ENCODE measurements at regions not wholly inside any gene's neighbourhood (a gene's known extent, or its start where the extent isn't known, plus 50 kb on each side); places are given as distances from the start of the nearest gene placed in this dataset.
"Not testable (repeated sequence)": the region's sequence is repeated elsewhere in the genome, so short reads cannot be mapped to it uniquely, and the experiment has no call there.

GRCh38 chr2:91519359-91519758 is 2827.9 kb downstream of the RPIA start:
- not testable (repeated sequence) for H3K27ac ChIP-seq (ENCODE audit: low read depth); H3K9me2 ChIP-seq (ENCODE audit: insufficient read depth); H3K79me2 ChIP-seq (replicated peaks; ENCODE audit: insufficient read depth); H3K4me2 ChIP-seq; H3K4me3 Mint-ChIP-seq; H3K4me3 ChIP-seq; H3K36me3 Mint-ChIP-seq (ENCODE audit: low read depth); H3F3A ChIP-seq (replicated peaks; ENCODE audit: low read depth); H3K27ac Mint-ChIP-seq; H3K36me3 ChIP-seq (ENCODE audit: insufficient read depth); DNase-seq (ENCODE audit: low spot score); H3K27me3 ChIP-seq (ENCODE audit: insufficient read depth); H3K4me1 ChIP-seq (ENCODE audit: insufficient read depth); H4K20me1 ChIP-seq (replicated peaks; ENCODE audit: insufficient read depth); H3K4me1 Mint-ChIP-seq; ATAC-seq; H3K27me3 Mint-ChIP-seq (ENCODE audit: insufficient read depth, low read depth, poor library complexity); H2AFZ ChIP-seq; H3K9me3 Mint-ChIP-seq

- H3K9me2 ChIP-seq (ENCODE audit: insufficient read depth); H3K27ac ChIP-seq (ENCODE audit: low read depth); H2AFZ ChIP-seq; H3K36me3 ChIP-seq (ENCODE audit: insufficient read depth); H3K4me1 ChIP-seq (ENCODE audit: insufficient read depth); H3K4me3 ChIP-seq; H3F3A ChIP-seq (replicated peaks; ENCODE audit: low read depth); H3K4me2 ChIP-seq; H3K4me1 Mint-ChIP-seq; H3K36me3 Mint-ChIP-seq (ENCODE audit: low read depth); H3K27me3 Mint-ChIP-seq (ENCODE audit: insufficient read depth, low read depth, poor library complexity); H3K79me2 ChIP-seq (replicated peaks; ENCODE audit: insufficient read depth); H3K9me3 Mint-ChIP-seq; H4K20me1 ChIP-seq (replicated peaks; ENCODE audit: insufficient read depth); ATAC-seq; H3K27me3 ChIP-seq (ENCODE audit: insufficient read depth); H3K27ac Mint-ChIP-seq; H3K4me3 Mint-ChIP-seq; DNase-seq (ENCODE audit: low spot score): not testable (repeated sequence)
Measured at GRCh38 chr2:91519914-91520313, 2828.4 kb downstream of the RPIA start.

GRCh38 chr2:91520523-91520922 is 2829.1 kb downstream of the RPIA start:
- not testable (repeated sequence) for H3K36me3 ChIP-seq (ENCODE audit: insufficient read depth); H3K27me3 Mint-ChIP-seq (ENCODE audit: insufficient read depth, low read depth, poor library complexity)

GRCh38 chr2:91520972-91521535 is 2829.6 kb downstream of the RPIA start:
- not testable (repeated sequence) for H3F3A ChIP-seq (replicated peaks; ENCODE audit: low read depth); H3K9me2 ChIP-seq (ENCODE audit: insufficient read depth); H3K9me3 Mint-ChIP-seq; H3K4me3 ChIP-seq; H3K27me3 Mint-ChIP-seq (ENCODE audit: insufficient read depth, low read depth, poor library complexity); H4K20me1 ChIP-seq (replicated peaks; ENCODE audit: insufficient read depth); DNase-seq (ENCODE audit: low spot score); H3K4me1 ChIP-seq (ENCODE audit: insufficient read depth); H3K79me2 ChIP-seq (replicated peaks; ENCODE audit: insufficient read depth); H3K36me3 ChIP-seq (ENCODE audit: insufficient read depth); ATAC-seq; H3K27ac Mint-ChIP-seq; H3K4me1 Mint-ChIP-seq; H3K36me3 Mint-ChIP-seq (ENCODE audit: low read depth); H3K27ac ChIP-seq (ENCODE audit: low read depth); H3K4me2 ChIP-seq; H2AFZ ChIP-seq; H3K27me3 ChIP-seq (ENCODE audit: insufficient read depth); H3K4me3 Mint-ChIP-seq

More at GRCh38 chr2:91520523-91520922, 2829.1 kb downstream of the RPIA start:
- not testable (repeated sequence) for H3K27ac Mint-ChIP-seq; DNase-seq (ENCODE audit: low spot score); H3K4me1 ChIP-seq (ENCODE audit: insufficient read depth); H3K27me3 ChIP-seq (ENCODE audit: insufficient read depth); H3K79me2 ChIP-seq (replicated peaks; ENCODE audit: insufficient read depth); H3K36me3 Mint-ChIP-seq (ENCODE audit: low read depth); H3K27ac ChIP-seq (ENCODE audit: low read depth); H3K4me3 ChIP-seq; H2AFZ ChIP-seq; H3K4me2 ChIP-seq; H3K4me1 Mint-ChIP-seq; H3K9me2 ChIP-seq (ENCODE audit: insufficient read depth); H3F3A ChIP-seq (replicated peaks; ENCODE audit: low read depth); ATAC-seq; H3K4me3 Mint-ChIP-seq; H3K9me3 Mint-ChIP-seq; H4K20me1 ChIP-seq (replicated peaks; ENCODE audit: insufficient read depth)

- not testable (repeated sequence) for H3K79me2 ChIP-seq (replicated peaks; ENCODE audit: insufficient read depth); H2AFZ ChIP-seq; H3F3A ChIP-seq (replicated peaks; ENCODE audit: low read depth); H3K27me3 Mint-ChIP-seq (ENCODE audit: insufficient read depth, low read depth, poor library complexity); DNase-seq (ENCODE audit: low spot score); H3K27ac Mint-ChIP-seq; H3K9me3 Mint-ChIP-seq; H3K27ac ChIP-seq (ENCODE audit: low read depth); H3K4me3 ChIP-seq; H3K4me1 Mint-ChIP-seq; H3K36me3 ChIP-seq (ENCODE audit: insufficient read depth); ATAC-seq; H3K4me1 ChIP-seq (ENCODE audit: insufficient read depth); H3K9me2 ChIP-seq (ENCODE audit: insufficient read depth); H3K4me2 ChIP-seq; H3K4me3 Mint-ChIP-seq; H3K27me3 ChIP-seq (ENCODE audit: insufficient read depth); H3K36me3 Mint-ChIP-seq (ENCODE audit: low read depth); H4K20me1 ChIP-seq (replicated peaks; ENCODE audit: insufficient read depth)
Measured at GRCh38 chr2:91521944-91522343, 2830.5 kb downstream of the RPIA start.

GRCh38 chr2:91522877-91523276 is 2831.4 kb downstream of the RPIA start:
- H3K4me3 Mint-ChIP-seq; H3K4me1 ChIP-seq (ENCODE audit: insufficient read depth); H3K27me3 Mint-ChIP-seq (ENCODE audit: insufficient read depth, low read depth, poor library complexity); H4K20me1 ChIP-seq (replicated peaks; ENCODE audit: insufficient read depth); ATAC-seq; H3K36me3 Mint-ChIP-seq (ENCODE audit: low read depth); H3K36me3 ChIP-seq (ENCODE audit: insufficient read depth); H3K9me2 ChIP-seq (ENCODE audit: insufficient read depth); H3K27ac ChIP-seq (ENCODE audit: low read depth); H3K4me2 ChIP-seq; H3K27ac Mint-ChIP-seq; DNase-seq (ENCODE audit: low spot score); H3K4me3 ChIP-seq; H2AFZ ChIP-seq; H3K79me2 ChIP-seq (replicated peaks; ENCODE audit: insufficient read depth); H3K4me1 Mint-ChIP-seq; H3K27me3 ChIP-seq (ENCODE audit: insufficient read depth); H3F3A ChIP-seq (replicated peaks; ENCODE audit: low read depth): not testable (repeated sequence)
- H3K9me3 Mint-ChIP-seq = peaks cover 12% of the 10 kb centered on the region

GRCh38 chr2:91523751-91524150 is 2832.3 kb downstream of the RPIA start:
- H3K4me3 ChIP-seq; H4K20me1 ChIP-seq (replicated peaks; ENCODE audit: insufficient read depth); H3K27ac Mint-ChIP-seq; H3K4me1 Mint-ChIP-seq; H3K4me1 ChIP-seq (ENCODE audit: insufficient read depth); ATAC-seq; H3K27me3 Mint-ChIP-seq (ENCODE audit: insufficient read depth, low read depth, poor library complexity); H3K36me3 Mint-ChIP-seq (ENCODE audit: low read depth); H3F3A ChIP-seq (replicated peaks; ENCODE audit: low read depth); H3K4me2 ChIP-seq; H3K27ac ChIP-seq (ENCODE audit: low read depth); H2AFZ ChIP-seq; H3K79me2 ChIP-seq (replicated peaks; ENCODE audit: insufficient read depth); H3K4me3 Mint-ChIP-seq; H3K9me2 ChIP-seq (ENCODE audit: insufficient read depth); H3K27me3 ChIP-seq (ENCODE audit: insufficient read depth); H3K36me3 ChIP-seq (ENCODE audit: insufficient read depth); DNase-seq (ENCODE audit: low spot score): not testable (repeated sequence)
- peaks cover 20% of the 10 kb centered on the region for H3K9me3 Mint-ChIP-seq

Data from GM23338 (cell line).